Hepatocyte (in vitro differentiated cells): ENCODE measurements at regions not wholly inside any gene's neighbourhood (a gene's known extent, or its start where the extent isn't known, plus 50 kb on each side); places are given as distances from the start of the nearest gene placed in this dataset.

ENCODE experiments used
- EZH2 ChIP-seq: fragments of 200-600 bp; sonication (generic); IDR thresholded peaks from 2 replicates; pipeline ENCODE4 v1.6.1; 2016; ENCODE audit warnings: antibody characterized with exemption, mild to moderate bottlenecking, borderline replicate concordance
- EZH2phosphoT487 ChIP-seq: fragments of 200-600 bp; sonication (generic); IDR thresholded peaks from one replicate; pipeline ENCODE4 v1.6.1; 2018; ENCODE audit warnings: antibody characterized with exemption, mild to moderate bottlenecking, low read depth, moderate library complexity; ENCODE audit not compliant: unreplicated experiment, severe bottlenecking
- TF ChIP-seq, protein P1 (sequence below): fragments of 200-600 bp; sonication (generic); IDR thresholded peaks from 2 replicates; pipeline ENCODE4 v1.5.1; 2016; ENCODE audit warnings: antibody characterized with exemption, mild to moderate bottlenecking; ENCODE audit not compliant: poor library complexity

DNA sequence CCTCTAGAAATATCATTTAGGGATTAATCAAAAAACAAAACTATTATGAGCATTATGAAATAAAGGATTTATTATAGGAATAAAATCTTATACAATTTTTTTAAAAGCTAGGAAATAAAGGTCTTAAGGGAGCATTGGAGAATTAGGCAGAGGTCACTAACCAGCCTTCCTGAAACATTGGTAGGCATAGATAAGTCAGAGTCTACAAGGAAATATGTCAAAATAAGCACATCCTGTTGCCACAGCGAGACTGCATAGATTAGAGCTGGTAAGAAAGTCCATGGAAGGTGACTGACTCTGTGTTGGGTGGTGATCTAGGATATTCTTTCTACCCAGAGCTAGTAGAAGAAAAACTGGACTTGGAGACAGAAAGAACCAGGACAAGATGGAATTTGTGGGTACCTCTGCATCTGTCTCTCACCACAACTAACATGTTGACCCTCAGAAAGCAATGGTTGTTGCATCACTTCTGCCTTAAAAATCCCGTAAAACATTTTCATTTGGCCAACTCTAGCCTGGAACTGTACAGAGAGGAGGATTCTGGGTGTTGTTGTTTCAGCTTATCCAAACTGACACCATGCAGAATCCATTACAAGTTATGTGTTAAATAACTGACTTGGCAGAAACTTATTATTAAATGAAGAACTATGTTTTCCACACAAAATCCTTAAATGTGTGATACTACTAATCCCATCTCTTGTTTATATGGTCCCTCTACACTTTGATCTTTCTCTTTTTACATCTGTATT, 77.1 kb downstream of the FBXO5 start:
- TF ChIP-seq, protein P1, sequence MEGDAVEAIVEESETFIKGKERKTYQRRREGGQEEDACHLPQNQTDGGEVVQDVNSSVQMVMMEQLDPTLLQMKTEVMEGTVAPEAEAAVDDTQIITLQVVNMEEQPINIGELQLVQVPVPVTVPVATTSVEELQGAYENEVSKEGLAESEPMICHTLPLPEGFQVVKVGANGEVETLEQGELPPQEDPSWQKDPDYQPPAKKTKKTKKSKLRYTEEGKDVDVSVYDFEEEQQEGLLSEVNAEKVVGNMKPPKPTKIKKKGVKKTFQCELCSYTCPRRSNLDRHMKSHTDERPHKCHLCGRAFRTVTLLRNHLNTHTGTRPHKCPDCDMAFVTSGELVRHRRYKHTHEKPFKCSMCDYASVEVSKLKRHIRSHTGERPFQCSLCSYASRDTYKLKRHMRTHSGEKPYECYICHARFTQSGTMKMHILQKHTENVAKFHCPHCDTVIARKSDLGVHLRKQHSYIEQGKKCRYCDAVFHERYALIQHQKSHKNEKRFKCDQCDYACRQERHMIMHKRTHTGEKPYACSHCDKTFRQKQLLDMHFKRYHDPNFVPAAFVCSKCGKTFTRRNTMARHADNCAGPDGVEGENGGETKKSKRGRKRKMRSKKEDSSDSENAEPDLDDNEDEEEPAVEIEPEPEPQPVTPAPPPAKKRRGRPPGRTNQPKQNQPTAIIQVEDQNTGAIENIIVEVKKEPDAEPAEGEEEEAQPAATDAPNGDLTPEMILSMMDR: no peak
- TF ChIP-seq EZH2 (no peak), EZH2phosphoT487 (no peak)
